HG02840 (cell line): ENCODE measurements at regions not wholly inside any gene's neighbourhood (a gene's known extent, or its start where the extent isn't known, plus 50 kb on each side); places are given as distances from the start of the nearest gene placed in this dataset.
A peak's percentile ranks its signal among the peaks of the same experiment; 100 is the strongest.
"Not testable (repeated sequence)": the region's sequence is repeated elsewhere in the genome, so short reads cannot be mapped to it uniquely, and the experiment has no call there.

Source experiments
- ATAC-seq: cut with Tn5 transposase; IDR thresholded peaks from one replicate; pipeline ENCODE4 v1.9.1; 2021; ENCODE audit warnings: mild to moderate bottlenecking, moderate library complexity, moderate number of reproducible peaks; ENCODE audit not compliant: unreplicated experiment, low FRiP score

GRCh38 chr1:224029286-224030025, 84.5 kb upstream of the FBXO28 start:
- ATAC-seq, result peak; percentile 81

DNA sequence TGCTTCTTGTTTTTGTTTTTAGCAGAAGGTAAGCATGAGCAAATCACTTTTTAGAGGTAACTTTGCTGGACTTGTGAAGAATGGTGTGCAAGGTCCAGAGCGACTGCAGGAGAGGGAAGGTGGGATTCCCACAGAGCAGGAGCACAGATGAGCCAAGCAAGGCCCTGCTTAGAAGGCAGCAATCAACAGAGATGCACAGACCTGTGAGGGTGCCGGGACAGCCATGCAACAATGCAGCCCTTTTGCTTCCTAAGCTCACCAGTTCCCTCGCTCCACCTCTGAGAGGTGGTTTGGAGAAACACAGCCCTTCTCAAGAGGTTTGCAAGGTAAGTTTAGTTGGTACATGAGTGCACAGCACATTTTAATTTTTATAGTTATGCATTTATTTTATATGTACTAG, 85.1 kb upstream of the FBXO28 start:
- not testable (repeated sequence) for ATAC-seq

DNA sequence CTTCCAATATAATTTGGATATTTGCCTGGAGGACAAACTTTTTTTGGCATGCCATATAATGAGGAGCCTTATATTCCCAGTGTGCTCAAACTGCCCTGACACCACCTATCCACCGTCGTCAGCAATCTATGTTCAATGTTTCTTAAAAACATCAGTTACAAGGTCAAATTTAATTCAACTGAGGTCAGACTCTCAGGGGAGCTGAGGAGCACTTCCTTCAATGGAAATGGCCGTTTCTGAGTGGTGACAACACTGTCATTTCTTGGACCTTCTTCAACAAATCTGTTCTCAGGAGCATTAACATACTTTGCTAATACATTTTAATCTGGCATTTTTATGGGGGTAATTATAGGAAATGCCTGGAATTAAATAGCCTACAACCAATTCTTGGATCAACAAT, 90.8 kb upstream of the FBXO28 start:
- not testable (repeated sequence) for ATAC-seq

- not testable (repeated sequence) for ATAC-seq
Observed at GRCh38 chr1:224022249-224022970, 91.5 kb upstream of the FBXO28 start.

- ATAC-seq, result not testable (repeated sequence)
Observed at GRCh38 chr1:224019866-224020265, 94.0 kb upstream of the FBXO28 start.

DNA sequence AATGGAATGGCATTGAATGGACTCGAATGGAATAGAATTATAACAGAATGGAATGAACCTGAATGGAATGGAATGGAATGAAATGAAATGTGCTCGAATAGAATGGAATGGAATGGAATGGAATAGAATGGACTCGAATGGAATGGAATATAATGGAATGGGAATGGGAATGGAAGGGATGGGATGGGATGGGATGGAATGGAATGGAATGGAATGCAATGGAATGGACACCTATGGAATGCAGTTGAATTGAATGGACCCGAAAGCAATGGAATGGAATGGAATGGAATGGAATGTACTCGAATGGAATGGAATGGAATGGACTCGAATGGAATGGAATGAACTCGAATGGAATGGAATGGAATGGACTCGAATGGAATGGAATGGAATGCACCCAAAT, 98.1 kb upstream of the FBXO28 start:
- not testable (repeated sequence) for ATAC-seq

- ATAC-seq, result no peak
Observed at GRCh38 chr1:224014330-224014649, 99.6 kb upstream of the FBXO28 start.

- ATAC-seq, result not testable (repeated sequence)
Observed at GRCh38 chr1:224013626-224014329, 100.1 kb upstream of the FBXO28 start.

GRCh38 chr1:224012807-224013434, 101.0 kb upstream of the FBXO28 start:
- ATAC-seq, result not testable (repeated sequence)

DNA sequence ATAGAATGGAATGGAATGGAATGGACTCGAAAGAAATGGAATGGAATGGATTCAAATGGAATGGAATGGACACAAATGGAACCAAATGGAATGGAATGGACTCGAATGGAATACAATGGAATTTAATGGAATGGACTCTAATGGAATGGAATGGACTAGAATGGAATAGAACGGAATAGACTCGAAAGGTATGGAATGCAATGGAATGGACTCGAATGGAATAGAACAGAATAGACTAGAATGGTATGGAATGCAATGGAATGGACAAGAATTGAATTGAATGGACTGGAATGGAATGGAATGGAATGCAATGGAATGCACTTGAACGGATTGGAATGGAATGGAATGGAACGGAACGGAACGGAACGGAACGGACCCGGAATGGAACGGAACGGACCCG, 101.7 kb upstream of the FBXO28 start:
- ATAC-seq, result not testable (repeated sequence)

DNA sequence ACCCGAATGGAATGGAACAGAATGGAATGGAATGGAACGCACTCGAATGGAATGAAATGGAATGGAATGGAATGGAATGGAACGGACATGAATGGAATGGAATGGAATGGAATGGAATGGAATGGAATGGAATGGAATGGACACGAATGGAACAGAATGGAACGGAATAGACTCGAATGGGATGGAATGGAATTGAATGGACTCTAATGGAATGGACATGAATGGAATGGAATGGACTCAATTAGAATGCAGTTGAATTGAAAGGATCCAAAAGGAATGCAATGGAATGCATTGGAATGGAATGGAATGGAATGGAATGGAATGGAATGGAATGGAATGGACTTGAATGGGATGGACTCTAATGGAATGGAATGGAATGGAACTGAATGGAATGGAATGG, 102.2 kb upstream of the FBXO28 start:
- not testable (repeated sequence) for ATAC-seq

DNA sequence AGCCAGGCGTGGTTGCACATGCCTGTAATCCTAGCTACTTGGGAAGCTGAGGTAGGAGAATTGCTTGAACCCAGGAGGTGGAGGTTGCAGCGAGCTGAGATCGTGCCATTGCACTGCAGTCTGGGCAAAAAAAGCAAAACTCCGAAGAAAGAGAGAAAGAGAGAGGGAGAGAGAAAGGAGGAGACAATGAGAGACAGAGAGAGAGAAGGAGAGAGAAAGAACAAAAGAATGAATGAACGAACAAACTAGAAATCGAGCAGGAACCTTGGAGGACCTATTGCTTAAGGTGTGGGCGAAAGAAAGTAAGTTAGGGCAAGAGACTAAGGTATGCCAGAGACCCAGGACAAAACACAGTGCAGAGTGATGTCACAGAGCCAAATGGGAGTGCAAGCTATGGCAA, 102.8 kb upstream of the FBXO28 start:
- ATAC-seq, result not testable (repeated sequence)

- ATAC-seq, result not testable (repeated sequence)
Observed at GRCh38 chr1:224005973-224006372, 107.9 kb upstream of the FBXO28 start.

- ATAC-seq, result not testable (repeated sequence)
Observed at GRCh38 chr1:224004552-224005315, 109.2 kb upstream of the FBXO28 start.

DNA sequence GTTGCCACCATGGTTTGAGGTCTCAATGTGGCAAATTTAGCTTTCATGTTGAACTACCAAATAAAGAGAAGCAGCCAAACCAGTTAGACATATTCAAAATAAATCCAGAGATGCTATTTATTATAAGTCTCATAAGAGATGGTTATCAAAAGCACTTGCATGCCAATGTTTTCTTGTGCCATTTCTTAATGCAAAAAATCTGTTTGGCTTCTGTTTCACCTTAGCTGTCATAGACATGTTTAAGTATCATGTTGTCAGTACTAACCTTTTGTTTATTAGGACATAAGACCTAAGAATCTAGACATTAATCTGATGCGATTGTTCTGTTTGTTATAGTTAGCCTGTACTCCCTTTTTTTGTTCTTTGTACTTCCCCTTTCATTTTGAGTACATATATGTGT, 110.0 kb upstream of the FBXO28 start:
- ATAC-seq, result not testable (repeated sequence)

DNA sequence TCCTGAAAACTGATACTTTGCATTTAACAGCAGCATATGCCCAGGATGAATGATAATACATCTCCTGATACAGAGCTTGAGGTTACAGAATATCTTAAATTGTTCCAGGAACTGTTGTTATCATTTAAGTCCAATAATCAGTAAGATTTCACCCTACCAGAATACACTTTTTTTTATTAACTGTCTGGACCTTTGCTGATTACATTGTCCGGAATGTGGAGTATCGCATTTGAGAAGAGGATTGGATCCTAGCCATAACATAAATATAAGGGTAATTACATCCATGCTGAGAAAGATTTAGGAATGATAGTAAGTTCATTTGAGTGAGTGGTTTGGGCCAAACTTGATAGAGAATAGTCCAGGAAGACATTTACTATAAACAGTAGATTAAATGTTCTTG, 112.2 kb upstream of the FBXO28 start:
- not testable (repeated sequence) for ATAC-seq

- ATAC-seq, result not testable (repeated sequence)
Observed at GRCh38 chr1:223999761-224000160, 114.2 kb upstream of the FBXO28 start.

GRCh38 chr1:223998676-223999455, 115.0 kb upstream of the FBXO28 start:
- ATAC-seq, result not testable (repeated sequence)

GRCh38 chr1:223996376-223996775, 117.5 kb upstream of the FBXO28 start:
- not testable (repeated sequence) for ATAC-seq
